ENCODE measurements at regions not wholly inside any gene's neighbourhood (a gene's known extent, or its start where the extent isn't known, plus 50 kb on each side); places are given as distances from the start of the nearest gene placed in this dataset.

- DNase-seq, result peak; percentile 97
Measured at GRCh38 chr5:74206579-74207550, 433.7 kb downstream of the ENC1 start.

DNA sequence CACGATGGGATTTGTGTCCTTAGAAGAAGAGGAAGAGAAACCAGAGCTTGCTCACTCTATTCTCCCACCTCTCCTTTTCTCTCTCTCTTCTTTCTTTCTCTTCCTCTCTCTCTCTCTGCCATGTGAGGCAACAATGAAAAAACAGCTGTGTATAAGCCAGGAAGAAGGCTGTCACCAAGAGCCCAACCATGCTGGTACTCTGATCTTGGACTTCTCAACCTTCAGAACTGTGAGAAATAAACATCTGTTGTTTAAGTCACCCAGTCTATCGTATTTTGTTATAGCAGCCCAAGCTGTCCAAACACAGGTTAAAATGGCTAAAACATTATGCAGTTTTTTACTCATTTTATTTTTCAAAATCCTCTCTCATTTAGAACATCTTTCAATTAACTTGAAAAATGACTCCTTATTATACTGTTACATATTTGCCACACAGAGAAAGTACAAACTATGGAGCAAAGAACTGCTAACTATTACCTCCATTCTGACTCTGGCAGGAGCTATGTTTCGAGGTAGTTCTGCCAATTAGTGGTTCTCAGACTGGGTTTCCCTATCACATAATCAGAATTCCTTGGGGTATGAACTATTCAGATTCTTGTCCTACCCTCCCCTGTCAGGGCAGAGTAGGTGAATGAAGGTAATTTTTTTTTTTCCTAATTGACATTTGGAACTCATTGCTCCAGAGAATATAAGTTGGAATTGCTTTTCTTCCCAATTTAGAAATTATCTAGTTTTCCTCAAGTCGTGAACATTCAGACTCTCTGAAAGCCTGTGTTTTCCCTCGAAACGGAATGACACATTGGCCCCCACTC is 434.6 kb downstream of the ENC1 start:
- no peak for DNase-seq

- DNase-seq, result peak; percentile 63
Measured at GRCh38 chr5:74201334-74202081, 439.0 kb downstream of the ENC1 start.

DNA sequence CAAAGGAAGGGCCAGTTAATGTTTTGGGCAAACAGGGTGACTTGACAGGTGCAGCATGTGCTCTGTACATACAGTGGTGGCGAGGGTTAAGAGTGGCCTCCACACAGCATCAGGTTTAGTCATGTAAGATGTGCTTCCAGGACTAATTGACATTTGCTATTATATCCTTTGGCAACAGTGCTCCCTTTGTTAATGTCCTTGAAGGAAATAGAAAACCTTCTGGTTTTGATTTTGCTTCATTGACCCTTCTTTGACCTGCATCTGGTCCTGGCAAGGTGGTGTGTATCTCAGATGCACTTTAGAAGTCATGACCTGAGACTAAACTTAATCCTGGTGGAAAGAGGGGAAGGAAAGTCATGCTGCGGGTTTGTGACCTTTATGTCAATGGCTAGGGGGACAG is 440.0 kb downstream of the ENC1 start:
- no peak for DNase-seq

- peak; percentile 88 for DNase-seq
Measured at GRCh38 chr5:74199436-74200210, 440.9 kb downstream of the ENC1 start.

DNA sequence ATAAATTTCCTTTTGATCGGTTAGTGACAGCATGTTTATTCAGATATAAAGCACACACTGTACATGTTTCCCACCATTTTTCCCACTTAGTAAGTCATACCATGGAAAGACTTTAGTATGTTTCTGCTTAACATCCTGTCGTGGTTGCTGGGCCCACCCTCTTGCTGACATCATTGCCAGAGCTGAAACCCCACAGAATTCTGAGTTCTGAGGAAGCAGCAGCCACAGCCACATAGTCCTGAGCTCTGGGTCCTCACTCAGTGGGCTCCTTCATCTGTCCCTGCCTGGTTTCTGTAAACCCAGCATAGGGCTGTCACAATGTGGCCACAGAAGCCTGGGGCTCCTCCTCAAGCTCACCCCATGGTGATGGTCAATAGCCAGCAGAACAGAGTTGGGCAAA is 441.5 kb downstream of the ENC1 start:
- DNase-seq, result peak; percentile 69

- DNase-seq, result no peak
Measured at GRCh38 chr5:74198156-74198555, 442.4 kb downstream of the ENC1 start.

- DNase-seq, result no peak
Measured at GRCh38 chr5:74196233-74196632, 444.3 kb downstream of the ENC1 start.

DNA sequence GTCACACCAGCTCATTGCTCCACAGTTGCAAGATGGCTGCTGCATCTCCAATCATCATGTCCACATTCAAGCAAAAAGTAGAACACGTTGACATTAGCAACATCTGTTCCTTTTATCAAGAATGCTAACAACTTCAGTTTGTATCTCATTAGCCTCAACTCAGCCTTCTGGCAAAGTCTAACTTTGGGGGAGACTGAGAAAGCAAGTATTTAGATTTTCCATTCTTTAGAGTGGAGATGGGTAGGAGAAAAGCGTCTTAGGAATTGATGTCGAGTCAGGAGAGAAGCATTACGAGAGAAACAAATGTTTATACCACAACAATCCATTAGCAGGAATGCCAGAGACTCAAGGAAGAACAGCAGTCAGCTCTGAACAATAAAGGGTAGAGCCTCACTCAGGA is 446.3 kb downstream of the ENC1 start:
- no peak for DNase-seq

DNA sequence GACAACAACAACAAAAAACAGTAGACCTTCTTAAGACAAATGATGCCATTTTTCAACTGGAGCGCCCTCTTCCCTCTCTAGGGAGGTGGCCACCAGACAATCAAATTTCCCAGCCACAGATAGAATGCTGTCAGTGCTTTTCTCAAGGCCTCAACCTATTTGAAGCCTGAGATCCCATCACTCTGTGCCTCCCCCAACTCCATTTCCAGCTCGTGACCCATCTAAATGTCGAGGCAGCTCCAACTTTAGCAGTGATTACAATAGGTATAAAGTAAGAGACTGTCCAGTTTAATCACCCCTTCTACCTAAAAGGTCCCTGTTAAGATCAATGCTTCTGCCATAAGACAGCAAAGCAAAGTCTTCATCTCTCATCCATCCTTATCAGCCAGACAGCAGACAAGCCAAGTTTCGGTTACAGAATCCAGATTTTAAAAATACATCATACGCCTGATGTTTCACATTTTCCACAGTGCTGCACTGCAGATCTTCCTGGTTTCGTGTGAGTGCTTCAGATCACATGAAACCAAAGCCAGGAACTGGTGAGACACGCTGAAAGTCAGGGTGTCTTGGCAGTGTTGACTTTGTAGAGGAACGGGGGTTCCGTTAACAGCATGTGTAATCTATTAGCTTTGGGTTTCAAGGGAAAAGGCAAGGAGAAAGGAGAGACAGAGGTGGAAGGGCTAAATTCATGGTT is 447.8 kb downstream of the ENC1 start:
- peak; percentile 63 for DNase-seq

GRCh38 chr5:74188351-74189105 is 452.0 kb downstream of the ENC1 start:
- DNase-seq, result peak; percentile 59

DNA sequence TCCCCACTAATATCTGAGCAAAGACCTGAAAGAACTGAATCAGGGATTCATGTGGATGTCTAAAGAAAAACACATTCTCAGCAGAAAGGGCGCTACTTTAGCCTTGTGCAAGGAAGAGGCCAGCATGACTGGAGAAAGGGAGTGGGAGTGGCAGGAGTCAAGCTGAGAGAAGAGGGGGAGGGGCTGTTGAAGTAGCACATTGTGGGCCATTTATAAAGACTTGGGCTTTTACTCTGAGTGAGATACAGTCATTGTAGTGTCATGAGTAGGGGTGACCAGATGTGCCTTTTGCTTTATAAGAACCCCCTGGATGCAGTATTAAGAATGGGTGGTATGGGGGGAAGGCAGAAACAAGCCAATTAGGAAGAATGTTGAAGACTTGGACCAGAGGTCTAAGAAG is 452.8 kb downstream of the ENC1 start:
- DNase-seq, result no peak

GRCh38 chr5:74186356-74187315 is 453.9 kb downstream of the ENC1 start:
- peak; percentile 89 for DNase-seq

- DNase-seq, result peak; percentile 48
Measured at GRCh38 chr5:74185599-74185998, 454.9 kb downstream of the ENC1 start.

- no peak for DNase-seq
Measured at GRCh38 chr5:74184649-74185048, 455.9 kb downstream of the ENC1 start.

DNA sequence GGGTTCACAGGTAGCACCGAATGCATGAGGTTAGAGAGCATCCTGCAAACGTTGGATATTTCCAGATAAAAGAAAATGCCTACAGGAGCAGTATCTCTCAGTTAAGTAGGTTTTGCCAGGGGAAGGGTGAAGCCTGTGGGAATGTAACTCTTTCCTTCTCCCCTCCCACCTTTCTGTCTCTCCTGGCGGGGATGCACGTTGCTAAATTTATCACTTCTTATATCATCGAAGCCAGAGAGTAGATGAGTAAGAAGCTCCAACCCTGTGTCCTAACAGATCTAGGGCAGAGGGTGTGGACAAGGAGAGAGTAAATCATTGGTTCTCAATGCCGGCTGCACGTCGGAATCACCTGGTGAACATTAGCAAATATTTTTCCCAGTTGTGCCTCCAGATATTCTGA is 457.5 kb downstream of the ENC1 start:
- peak; percentile 48 for DNase-seq

GRCh38 chr5:74182603-74183002 is 457.9 kb downstream of the ENC1 start:
- DNase-seq, result no peak

DNA sequence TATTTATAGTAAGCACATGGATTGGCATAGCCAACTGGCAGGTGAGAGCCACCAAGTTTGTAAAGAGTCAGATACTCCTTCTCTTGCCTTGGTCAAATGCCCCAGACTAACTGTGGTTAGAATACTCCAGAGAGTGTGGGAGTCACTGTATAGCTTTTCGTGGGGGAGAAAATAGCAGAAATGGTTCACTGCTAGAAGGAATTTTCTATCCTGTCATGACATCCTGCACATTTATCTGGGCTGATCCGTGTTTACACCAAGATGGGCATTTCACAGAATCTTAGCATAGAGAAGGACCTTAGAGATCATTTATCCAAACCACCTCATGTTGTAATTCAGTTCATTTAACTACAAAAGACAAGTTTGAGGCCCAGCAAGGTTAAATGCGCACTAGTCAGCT is 460.8 kb downstream of the ENC1 start:
- peak; percentile 15 for DNase-seq

DNA sequence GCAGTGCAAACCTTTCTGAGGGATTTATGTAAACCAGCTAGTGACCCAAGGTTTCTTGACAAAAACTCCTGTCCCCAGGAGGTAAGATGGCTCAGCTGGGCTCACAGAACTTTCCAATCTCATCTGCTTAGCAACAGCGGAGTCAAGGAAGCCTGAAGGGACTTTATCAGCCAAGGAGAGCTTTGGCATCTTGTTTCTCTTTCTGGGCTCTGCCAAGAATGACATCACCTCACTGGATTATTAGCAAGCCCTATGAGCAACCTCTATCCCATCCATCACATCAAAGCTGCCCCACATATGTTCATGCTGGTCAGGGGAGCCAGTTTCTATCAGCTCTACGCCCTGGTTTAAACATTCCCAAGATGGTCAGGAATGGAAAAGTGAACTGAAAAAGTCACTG is 461.3 kb downstream of the ENC1 start:
- peak; percentile 86 for DNase-seq

DNA sequence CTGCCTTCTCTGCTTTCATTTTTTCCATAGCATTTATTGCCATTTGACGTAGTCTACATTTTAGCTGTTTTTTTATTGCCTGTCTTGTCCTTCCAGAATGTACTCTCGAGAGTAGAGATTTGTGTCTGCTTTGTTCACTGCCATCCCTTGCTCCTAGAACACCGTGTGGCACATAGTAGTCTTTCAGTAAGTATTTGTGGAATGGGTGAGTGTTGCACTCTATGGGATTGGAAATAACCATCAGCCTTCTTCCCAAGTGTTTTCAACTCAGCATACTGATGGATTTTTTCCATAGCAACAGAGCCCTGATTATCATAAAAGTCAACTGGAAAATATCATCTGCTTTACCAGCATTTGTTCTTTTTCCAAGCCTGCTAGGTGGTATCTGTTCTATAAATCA is 462.6 kb downstream of the ENC1 start:
- no peak for DNase-seq

Measured in fibroblast of skin of right biceps (primary cell).